SK-N-SH treated with all-trans-retinoic acid at 6 μM for 48 hours (cell line): ENCODE measurements at regions not wholly inside any gene's neighbourhood (a gene's known extent, or its start where the extent isn't known, plus 50 kb on each side); places are given as distances from the start of the nearest gene placed in this dataset.
A peak's percentile ranks its signal among the peaks of the same experiment; 100 is the strongest.
"Not testable (repeated sequence)": the region's sequence is repeated elsewhere in the genome, so short reads cannot be mapped to it uniquely, and the experiment has no call there.

Experiments used
- ATAC-seq: fragments of 200-7000 bp; cut with Tn5 transposase; 3 replicates; pipeline ENCODE4 v1.9.1; 2020; ENCODE audit warnings: mild to moderate bottlenecking, moderate library complexity

DNA sequence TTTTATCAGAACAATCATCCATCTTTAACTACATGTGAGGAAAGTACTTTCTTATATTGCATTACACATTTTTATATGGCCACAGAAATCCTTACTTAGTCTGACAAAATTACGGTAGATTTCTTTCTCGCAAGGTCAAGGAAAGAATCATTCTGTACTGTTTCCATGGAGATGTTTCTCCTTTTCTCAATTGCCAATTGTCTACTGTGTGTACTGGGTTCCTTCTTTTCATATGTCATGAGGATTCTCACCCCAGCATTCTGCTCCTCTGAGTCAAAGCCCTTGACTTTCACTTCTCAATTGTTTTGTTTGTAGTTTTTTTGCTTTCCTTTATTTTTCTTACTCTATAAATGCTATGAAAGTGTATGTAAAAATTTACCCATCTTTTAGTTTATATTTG lies 99.3 kb upstream of the AGAP9 start:
- not testable (repeated sequence) for ATAC-seq

DNA sequence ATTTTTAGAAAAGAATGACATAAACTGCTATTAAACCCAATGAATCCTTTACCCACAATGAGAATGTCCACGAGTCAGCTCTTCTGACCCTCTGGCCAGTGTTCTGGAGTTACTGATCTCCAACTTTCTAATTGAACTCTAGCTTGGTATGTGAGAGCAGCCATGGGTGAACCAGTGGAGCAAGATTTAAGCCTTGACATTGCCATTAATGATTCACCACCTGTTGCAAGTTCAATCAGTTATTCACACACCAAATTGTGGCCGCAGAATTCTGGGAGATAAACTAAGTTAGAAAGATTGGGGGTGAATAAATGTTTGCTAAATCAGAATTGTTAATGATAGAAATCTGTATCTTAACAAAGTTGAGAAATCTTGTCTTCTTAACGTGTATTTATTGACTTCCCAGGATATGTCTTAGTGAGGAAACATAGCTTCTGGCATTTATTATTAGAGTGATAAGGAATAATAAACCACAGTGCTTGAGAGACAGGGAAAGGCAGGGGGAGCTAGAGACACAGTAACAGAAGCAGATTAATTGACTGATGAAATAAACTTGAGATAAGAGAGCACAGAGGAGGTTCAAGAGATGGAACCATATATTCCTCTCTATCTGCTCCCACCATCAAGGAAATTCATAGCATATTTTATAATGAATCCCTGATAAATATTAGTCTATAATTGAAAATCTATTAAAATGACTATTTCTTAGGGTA lies 96.0 kb upstream of the AGAP9 start:
- ATAC-seq: peak; percentile 56; the same call in 1 of the 3 replicates

DNA sequence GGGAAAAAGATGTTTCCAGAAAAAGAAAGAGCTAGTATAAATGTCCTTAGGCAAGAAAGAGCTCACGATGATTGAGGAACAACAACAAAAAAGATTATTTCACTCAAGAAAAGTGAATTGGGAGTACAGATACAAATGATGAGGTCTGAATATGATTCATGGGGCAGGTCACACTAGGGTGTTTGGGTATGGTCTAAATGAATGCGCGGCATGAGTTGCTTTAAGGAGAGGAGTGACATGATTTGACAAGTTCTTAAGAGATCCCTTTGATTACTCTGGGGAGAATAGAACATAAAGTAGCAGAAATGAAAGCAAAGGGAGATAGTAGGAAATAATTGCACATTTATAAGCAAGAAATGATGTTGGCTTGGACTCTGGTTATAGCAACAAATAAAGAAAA lies 85.9 kb upstream of the AGAP9 start:
- ATAC-seq: not testable (repeated sequence)

DNA sequence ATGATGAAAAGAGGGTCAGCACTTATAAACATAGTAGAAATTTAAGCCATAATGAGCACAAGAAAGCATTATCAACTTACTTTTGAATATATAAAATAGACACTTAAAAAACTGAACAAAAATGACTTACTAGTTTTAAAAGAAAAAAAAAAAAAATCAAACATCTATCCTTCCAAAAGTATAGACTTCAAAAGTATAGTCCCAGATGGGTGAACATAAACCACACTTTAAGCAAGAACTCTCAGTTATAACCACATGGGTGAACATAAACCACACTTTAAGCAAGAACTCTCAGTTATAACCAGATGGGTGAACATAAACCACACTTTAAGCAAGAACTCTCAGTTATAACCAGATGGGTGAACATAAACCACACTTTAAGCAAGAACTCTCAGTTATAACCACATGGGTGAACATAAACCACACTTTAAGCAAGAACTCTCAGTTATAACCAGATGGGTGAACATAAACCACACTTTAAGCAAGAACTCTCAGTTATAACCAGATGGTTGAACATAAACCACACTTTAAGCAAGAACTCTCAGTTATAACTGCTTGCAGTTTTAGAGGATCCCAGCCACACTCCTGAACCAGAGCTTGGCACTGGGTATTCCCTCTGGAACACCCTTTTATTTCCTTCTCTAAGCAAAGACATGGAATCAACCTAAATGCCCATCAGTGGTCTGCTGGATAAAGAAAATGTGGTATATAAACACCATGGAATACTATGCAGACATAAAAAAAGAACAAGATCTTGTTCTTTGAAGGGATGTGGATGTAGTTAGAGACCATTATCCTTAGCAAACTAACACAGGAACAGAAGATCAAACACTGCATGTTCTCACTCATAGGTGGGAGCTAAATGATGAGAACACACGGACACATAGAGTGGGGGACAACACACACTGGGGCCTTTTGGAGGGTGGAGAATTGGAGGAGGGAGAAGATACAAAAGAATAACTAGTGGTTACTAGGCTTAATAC lies 82.6 kb upstream of the AGAP9 start:
- not testable (repeated sequence) for ATAC-seq

DNA sequence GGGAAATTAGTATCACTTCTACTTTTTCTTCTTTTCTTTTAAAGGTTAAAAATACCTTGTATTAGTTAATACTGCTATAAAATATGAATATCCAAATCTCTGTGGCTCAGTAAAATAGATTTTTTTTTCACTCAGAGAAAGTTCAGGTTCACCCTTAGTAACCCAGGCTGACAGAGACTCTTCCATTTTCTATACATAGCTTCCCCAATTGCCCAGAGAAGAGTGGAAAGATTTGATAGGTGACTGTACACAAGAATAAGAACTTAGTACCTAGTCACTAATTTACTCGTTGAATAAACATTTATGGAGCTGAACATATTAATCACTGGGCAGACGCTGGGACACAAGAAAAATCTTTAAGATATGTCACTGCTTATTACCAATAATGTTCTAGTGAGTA lies 77.2 kb upstream of the AGAP9 start:
- not testable (repeated sequence) for ATAC-seq

DNA sequence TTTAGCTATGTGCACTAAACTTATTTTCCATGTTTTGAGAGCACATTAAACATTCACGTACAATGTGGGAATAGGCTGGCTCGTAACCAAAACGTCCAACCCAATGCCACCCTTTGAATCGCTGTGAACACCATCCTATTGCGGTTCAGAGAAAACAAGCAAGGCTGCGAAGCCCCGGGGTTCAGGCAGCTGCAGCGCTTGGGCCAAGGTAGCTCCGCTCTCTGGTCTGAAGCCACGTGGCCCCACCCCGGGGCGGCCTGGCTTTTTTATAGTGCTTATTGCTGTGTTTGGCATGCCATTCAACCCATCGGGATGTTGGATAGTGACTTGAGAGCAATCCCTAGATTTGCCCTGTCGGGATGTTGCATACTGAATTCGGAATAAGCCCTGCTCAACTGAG lies 76.7 kb upstream of the AGAP9 start:
- ATAC-seq: not testable (repeated sequence)

DNA sequence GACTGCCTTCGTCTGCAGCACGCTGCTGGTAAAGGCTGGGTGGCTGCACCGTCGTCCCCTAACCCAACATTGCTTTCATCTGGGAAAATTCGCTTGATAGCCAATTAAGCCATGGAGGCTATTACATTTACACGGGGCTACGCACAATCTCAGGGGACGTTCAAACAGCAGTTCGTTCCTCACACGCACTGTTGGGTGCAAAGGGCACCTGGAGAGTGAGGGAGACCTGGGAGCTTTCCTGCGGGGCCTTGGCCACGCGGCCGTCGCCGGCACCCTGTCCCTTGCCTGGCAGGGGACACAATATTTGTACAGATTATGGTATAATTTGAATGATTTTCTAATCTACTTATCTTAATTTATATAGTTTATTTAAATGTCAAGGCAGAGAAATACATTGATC lies 76.2 kb upstream of the AGAP9 start:
- ATAC-seq: not testable (repeated sequence)

DNA sequence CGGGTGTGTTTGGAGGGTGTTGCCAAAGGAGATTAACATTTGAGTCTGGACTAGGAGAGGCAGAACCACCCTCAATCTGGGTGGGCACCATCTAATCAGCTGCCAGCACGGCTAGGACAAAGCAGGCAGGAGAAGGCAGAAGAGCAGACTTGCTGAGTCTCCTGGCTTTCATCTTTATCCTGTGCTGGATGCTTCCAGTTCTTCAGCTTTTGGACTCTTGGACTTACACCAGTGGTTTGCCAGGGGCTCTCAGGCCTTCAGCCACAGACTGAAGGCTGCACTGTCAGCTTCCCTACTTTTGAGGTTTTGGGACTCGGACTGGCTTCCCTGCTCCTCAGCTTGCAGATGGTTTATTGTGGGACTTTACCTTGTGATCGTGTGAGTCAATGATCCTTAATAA lies 70.4 kb upstream of the AGAP9 start:
- not testable (repeated sequence) for ATAC-seq

DNA sequence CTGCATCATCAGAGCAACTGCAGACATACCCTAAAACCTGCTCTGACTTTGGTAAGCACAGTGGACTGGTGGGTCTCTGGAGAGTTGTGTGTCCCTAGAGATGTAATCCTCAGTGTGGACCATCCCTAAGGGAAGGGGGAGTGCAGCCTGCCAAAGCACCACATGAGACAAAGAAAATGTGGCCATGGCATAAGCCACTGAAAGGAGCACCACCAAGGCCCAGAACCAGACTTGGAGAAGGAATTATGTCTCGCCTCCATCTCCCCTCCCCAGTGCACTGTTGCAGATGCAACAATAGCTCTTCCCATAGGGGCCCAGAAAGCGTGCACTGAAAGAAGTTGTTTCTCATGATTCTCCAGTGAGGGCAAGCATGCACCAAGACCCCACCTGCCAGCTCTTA lies 69.7 kb upstream of the AGAP9 start:
- not testable (repeated sequence) for ATAC-seq

DNA sequence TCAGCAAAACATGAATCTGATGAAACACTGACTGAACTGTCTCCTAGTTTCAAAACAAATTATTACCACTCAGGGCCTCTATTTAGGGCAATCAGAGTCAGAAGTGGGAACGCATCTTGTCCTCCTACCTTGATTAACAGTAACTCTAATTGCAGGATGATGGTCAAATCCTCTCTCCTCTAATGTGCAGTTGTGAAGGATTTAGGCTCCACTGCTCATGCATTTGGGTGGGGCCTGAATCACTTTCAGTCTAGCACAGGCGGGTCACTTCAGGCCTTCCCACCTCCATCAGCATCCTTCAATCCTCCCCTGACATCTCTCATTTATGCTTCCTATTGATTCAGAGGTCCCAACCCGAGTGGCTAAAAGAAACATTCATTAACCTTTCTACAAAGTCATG lies 67.5 kb upstream of the AGAP9 start:
- ATAC-seq: not testable (repeated sequence)

DNA sequence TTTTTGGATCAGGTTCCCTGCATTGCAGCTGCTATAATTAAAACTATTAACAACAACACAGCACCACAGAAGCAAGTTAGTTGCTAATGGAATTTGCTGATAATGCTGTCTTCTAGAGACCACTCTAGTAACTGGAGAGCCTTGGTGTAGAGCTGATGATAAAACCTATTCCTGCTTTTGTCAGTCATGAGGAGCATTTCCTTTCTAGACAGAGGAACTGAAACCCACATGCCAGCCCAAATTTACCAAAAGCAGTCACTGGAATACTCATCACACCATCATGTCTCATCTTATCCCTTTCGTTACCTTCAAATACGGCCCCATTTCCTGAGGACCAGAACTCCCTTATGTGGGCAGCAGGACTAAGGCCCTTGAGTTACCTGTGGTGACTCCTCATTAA lies 67.1 kb upstream of the AGAP9 start:
- not testable (repeated sequence) for ATAC-seq

DNA sequence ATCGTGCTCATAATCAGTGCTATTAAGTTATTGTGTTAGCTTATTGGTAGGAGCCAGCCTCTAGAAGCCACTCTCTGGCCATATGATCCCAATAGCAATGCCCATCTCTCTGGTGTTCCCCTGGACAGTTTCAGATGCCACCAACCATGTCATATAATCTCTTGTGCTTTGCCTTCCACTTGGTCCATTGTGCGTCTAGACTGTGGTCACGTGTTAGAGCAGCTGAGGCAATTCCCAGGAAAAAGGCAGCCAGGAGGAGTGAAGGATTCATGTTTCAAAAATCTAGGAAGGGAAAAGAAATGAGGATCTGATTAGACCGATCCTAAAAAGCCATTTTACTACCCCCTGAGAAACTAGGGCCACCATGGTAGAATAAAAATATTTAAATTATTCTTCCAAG lies 58.6 kb upstream of the AGAP9 start:
- ATAC-seq: not testable (repeated sequence)

DNA sequence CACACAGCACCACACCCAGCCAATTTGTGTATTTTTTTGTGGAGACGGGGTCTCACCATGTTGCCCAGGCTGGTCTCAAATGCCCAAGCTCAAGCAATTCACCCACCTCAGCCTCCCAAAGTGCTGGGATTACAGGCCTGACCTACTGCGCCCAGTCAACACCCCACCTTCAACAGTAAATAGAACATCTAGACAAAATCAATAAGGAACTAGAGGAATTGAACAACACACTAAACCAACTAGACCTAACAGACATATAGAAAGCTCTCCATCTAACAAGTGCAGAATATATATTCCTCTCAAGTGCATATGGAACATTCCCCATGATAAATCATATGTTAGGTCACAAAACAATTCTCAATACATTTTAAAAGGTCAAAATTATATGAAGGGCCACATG lies 56.6 kb upstream of the AGAP9 start:
- not testable (repeated sequence) for ATAC-seq

DNA sequence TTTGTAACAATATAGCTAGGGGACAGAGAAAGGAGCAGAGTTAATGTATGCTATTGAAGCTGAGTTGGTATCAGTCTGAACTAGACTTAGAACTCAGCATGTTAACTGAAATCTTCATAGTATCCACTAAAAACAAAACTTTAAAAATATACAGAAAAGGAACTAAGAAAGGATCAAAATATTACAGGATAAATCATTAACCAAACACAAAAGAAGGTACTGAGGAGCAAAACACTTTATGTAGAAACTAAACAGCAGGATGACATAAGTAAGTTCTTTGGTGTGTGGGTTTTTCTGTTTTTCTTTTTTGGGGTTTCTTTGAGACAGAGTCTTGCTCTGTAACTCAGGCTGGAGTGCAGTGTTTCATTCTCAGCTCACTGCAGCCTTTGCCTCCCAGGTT lies 55.1 kb upstream of the AGAP9 start:
- ATAC-seq: not testable (repeated sequence)
